HCT116 (cell line): ENCODE measurements at regions not wholly inside any gene's neighbourhood (a gene's known extent, or its start where the extent isn't known, plus 50 kb on each side); places are given as distances from the start of the nearest gene placed in this dataset.

ENCODE experiments used
- ATAC-seq: fragments of 200-7000 bp; cut with Tn5 transposase; 2 replicates; pipeline ENCODE4 v1.9.1; 2020; ENCODE audit warnings: mild to moderate bottlenecking, moderate library complexity
- BruUV-seq: library from RNA; stranded (reverse); fragments of 400-500 nt; replicated peaks from 2 replicates; lab custom pipeline; 2021; lab: Mats Ljungman, UMichigan
- CTCF ChIA-PET: fragments of 300-600 bp; sonication (Branson Sonifier 250); formaldehyde crosslinking; loops from one replicate; lab custom pipeline; 2021; ENCODE audit warnings: antibody characterized with exemption; lab: Charles Lee
- POLR2A ChIA-PET: fragments of 300-600, 350-600 bp; sonication (Branson Sonifier 250); formaldehyde crosslinking; loops from one replicate; lab custom pipeline; 2021; ENCODE audit warnings: antibody characterized with exemption; lab: Charles Lee
- RAD21 ChIA-PET, 2 experiments: fragments of 300-600 bp; sonication (Branson Sonifier 250); formaldehyde crosslinking; loops; one replicate each; lab custom pipeline; 2023; ENCODE audit warnings: low total read pairs in 2 of 2; ENCODE audit not compliant: uncharacterized antibody in 2 of 2, unreplicated experiment in 2 of 2, low non-redundant PET in 1 of 2; lab: Charles Lee
- DNase-seq: peaks from one replicate; pipeline ENCODE4 v3.0.0-alpha.2; 2010; ENCODE audit warnings: low read depth, low spot score
- H2AFZ ChIP-seq: fragments of 200-600 bp; shearing (Covaris generic), sonication (generic); 2 replicates; pipeline ENCODE4 v1.6.1; 2017; ENCODE audit warnings: low read depth, mixed run types, mixed read lengths, antibody characterized with exemption, low read length; ENCODE audit not compliant: poor library complexity, severe bottlenecking
- H3K27ac ChIP-seq: 2 replicates; pipeline ENCODE4 v1.5.1; 2012; ENCODE audit warnings: low read depth, low read length
- H3K27me3 ChIP-seq: fragments of 200-600 bp; sonication (generic); 2 replicates; pipeline ENCODE4 v1.6.1; 2016; ENCODE audit warnings: mixed run types, low read length, mixed read lengths; ENCODE audit not compliant: insufficient read depth
- H3K36me3 ChIP-seq, 2 experiments: fragments of 200-500 bp in 1 of 2; fragments of 200-600 bp in 1 of 2; sonication (Bioruptor generic) in 1 of 2; sonication (generic) in 1 of 2; 2 replicates each; pipeline versions ENCODE4 v1.5.1 to v1.6.1; 2014 to 2016; ENCODE audit warnings: low read length in 2 of 2, inconsistent platforms in 1 of 2, mixed read lengths in 1 of 2, mixed run types in 1 of 2; ENCODE audit not compliant: insufficient read depth in 2 of 2, control insufficient read depth in 1 of 2
- H3K4me1 ChIP-seq, 2 experiments: fragments of 200-600 bp in 1 of 2; sonication (generic) in 1 of 2; 2 replicates each; pipeline versions ENCODE4 v1.5.1 to v1.6.1; 2012 to 2017; ENCODE audit warnings: low read length in 2 of 2, inconsistent platforms in 1 of 2, mild to moderate bottlenecking in 1 of 2, mixed read lengths in 1 of 2, mixed run types in 1 of 2, moderate library complexity in 1 of 2; ENCODE audit not compliant: insufficient read depth in 2 of 2, control insufficient read depth in 1 of 2
- H3K4me2 ChIP-seq: fragments of 200-600 bp; sonication (generic); 2 replicates; pipeline ENCODE4 v1.6.1; 2017; ENCODE audit warnings: mixed run types, low read length, mixed read lengths
- H3K4me3 ChIP-seq, 2 experiments: fragments of 200-600 bp in 1 of 2; sonication (generic) in 1 of 2; replicated peaks in 1 of 2; 2 replicates each; pipeline ENCODE4 v1.5.1; 2011 to 2016; ENCODE audit warnings: low read length in 2 of 2, control low read depth in 1 of 2, low read depth in 1 of 2, mild to moderate bottlenecking in 1 of 2, mixed read lengths in 1 of 2, mixed run types in 1 of 2
- H3K79me2 ChIP-seq: fragments of 200-600 bp; sonication (generic); 2 replicates; pipeline ENCODE4 v1.6.1; 2017; ENCODE audit warnings: mild to moderate bottlenecking, mixed run types, low read length, moderate library complexity, mixed read lengths; ENCODE audit not compliant: insufficient read depth
- H3K9ac ChIP-seq: fragments of 200-600 bp; sonication (generic); 2 replicates; pipeline ENCODE4 v1.6.1; 2016; ENCODE audit warnings: low read length, mixed read lengths
- H3K9me2 ChIP-seq: fragments of 200-600 bp; sonication (generic), shearing (Covaris generic); 2 replicates; pipeline ENCODE4 v1.6.1; 2017; ENCODE audit warnings: mixed run types, mild to moderate bottlenecking, moderate library complexity; ENCODE audit not compliant: insufficient read depth
- H3K9me3 ChIP-seq, 2 experiments: fragments of 200-500 bp in 1 of 2; fragments of 200-600 bp in 1 of 2; sonication (Bioruptor generic) in 1 of 2; sonication (generic) in 1 of 2; 2 replicates each; pipeline ENCODE4 v1.6.1; 2014 to 2017; ENCODE audit warnings: low read length in 2 of 2, mixed read lengths in 2 of 2, inconsistent platforms in 1 of 2, low read depth in 1 of 2, mild to moderate bottlenecking in 1 of 2, mixed run types in 1 of 2, moderate library complexity in 1 of 2; ENCODE audit not compliant: control insufficient read depth in 1 of 2, insufficient read depth in 1 of 2
- H4K20me1 ChIP-seq: fragments of 200-600 bp; sonication (generic), shearing (Covaris generic); 2 replicates; pipeline ENCODE4 v1.6.1; 2017; ENCODE audit warnings: mixed run types, mild to moderate bottlenecking, moderate library complexity; ENCODE audit not compliant: insufficient read depth
- ELF1 ChIP-seq: IDR thresholded peaks from 2 replicates; pipeline ENCODE4 v1.6.1; 2012; ENCODE audit warnings: low read depth, borderline replicate concordance
- EZH2phosphoT487 ChIP-seq: fragments of 200-600 bp; IDR thresholded peaks from 2 replicates; pipeline ENCODE4 v1.6.1; 2018; ENCODE audit warnings: antibody characterized with exemption, borderline replicate concordance
- RAD21 ChIP-seq: IDR thresholded peaks from 2 replicates; pipeline ENCODE4 v1.6.1; 2012; ENCODE audit warnings: low read depth, mild to moderate bottlenecking
- SIN3A ChIP-seq: IDR thresholded peaks from 2 replicates; pipeline ENCODE4 v1.6.1; 2012; ENCODE audit warnings: low read depth
- SP1 ChIP-seq: IDR thresholded peaks from 2 replicates; pipeline ENCODE4 v1.6.1; 2012; ENCODE audit warnings: low read depth
- SRF ChIP-seq: IDR thresholded peaks from 2 replicates; pipeline ENCODE4 v1.6.1; 2012; ENCODE audit warnings: low read depth
- TCF7L2 ChIP-seq: IDR thresholded peaks from 2 replicates; pipeline ENCODE4 v1.7.0; 2011; ENCODE audit warnings: borderline replicate concordance, inconsistent platforms; ENCODE audit not compliant: insufficient read depth, insufficient read length; ENCODE audit errors: extremely low read depth
- YY1 ChIP-seq: IDR thresholded peaks from 2 replicates; pipeline ENCODE4 v1.6.1; 2011; ENCODE audit warnings: low read length, low read depth, moderate library complexity, mild to moderate bottlenecking; ENCODE audit not compliant: insufficient replicate concordance; ENCODE audit errors: extremely low read depth
- intact Hi-C: fragments of 100-400 bp; cut with micrococcal nuclease; formaldehyde crosslinking; loops from 2 replicates; pipeline ENCODE4 v1.10.0; 2022

GRCh38 chr1:198883184-198883583 is 244.3 kb downstream of the PTPRC start:
- H3K4me3 ChIP-seq = no peak overlapping the region
- no peak overlapping the region for H3K4me2 ChIP-seq
- no peaks in the 10 kb centered on the region for H3K79me2 ChIP-seq
- intact Hi-C loops = no loop called here
- ChIA-PET RAD21 (no interaction called here), CTCF (no interaction called here), POLR2A (no interaction called here)
- no peaks in the 10 kb centered on the region for H3K9me3 ChIP-seq
- H3K27me3 ChIP-seq = no peaks in the 10 kb centered on the region
- no peak for ATAC-seq
- H3K4me1 ChIP-seq = peaks cover 17 to 25% of the 10 kb centered on the region in 2 experiments
- TF ChIP-seq TCF7L2 = no peak
- no peak for TF ChIP-seq EZH2phosphoT487
- no peak for TF ChIP-seq SIN3A
- H3K36me3 ChIP-seq = no peaks in the 10 kb centered on the region; a peak in 1 of 4 replicates
- no peaks in the 10 kb centered on the region for H3K9me2 ChIP-seq
- no peak overlapping the region for H2AFZ ChIP-seq
- H3K9ac ChIP-seq = no peak overlapping the region
- no peak overlapping the region for H3K27ac ChIP-seq
- DNase-seq = no peak
- BruUV-seq = no TSS peak
- no peaks in the 10 kb centered on the region for H4K20me1 ChIP-seq

GRCh38 chr1:198887866-198888265 is 249.0 kb downstream of the PTPRC start:
- no peaks in the 10 kb centered on the region for H3K27me3 ChIP-seq
- intact Hi-C loops = no loop called here
- no peak overlapping the region for H3K4me2 ChIP-seq
- H4K20me1 ChIP-seq = no peaks in the 10 kb centered on the region
- H3K27ac ChIP-seq = no peak overlapping the region
- no peaks in the 10 kb centered on the region for H3K9me2 ChIP-seq
- ChIA-PET RAD21 (interaction anchor here in 1 of 2 experiments (0.7 kb wide), 1 partner anchor 609 kb away, joined by 3 read pairs; no protein-coding TSS in a partner anchor), CTCF (no interaction called here), POLR2A (no interaction called here)
- no peaks in the 10 kb centered on the region for H3K9me3 ChIP-seq
- ATAC-seq (no peak), DNase-seq (no peak)
- BruUV-seq = no TSS peak
- no peak overlapping the region for H2AFZ ChIP-seq
- H3K36me3 ChIP-seq = no peaks in the 10 kb centered on the region
- TF ChIP-seq ELF1 (no peak), RAD21 (no peak), SP1 (no peak), SRF (no peak), TCF7L2 (no peak), YY1 (no peak)
- no peak overlapping the region for H3K4me3 ChIP-seq
- no peak overlapping the region for H3K9ac ChIP-seq
- no peaks in the 10 kb centered on the region for H3K79me2 ChIP-seq
- no peaks in the 10 kb centered on the region for H3K4me1 ChIP-seq
